C4-2B (cell line): ENCODE measurements at regions not wholly inside any gene's neighbourhood (a gene's known extent, or its start where the extent isn't known, plus 50 kb on each side); places are given as distances from the start of the nearest gene placed in this dataset.

Experiments used
- ZFX ChIP-seq: fragments of 450-650 bp; IDR thresholded peaks from 2 replicates; pipeline ENCODE4 v1.6.1; 2017
- TF ChIP-seq, protein P1 (sequence below): fragments of 450-650 bp; conservative IDR thresholded peaks from 2 replicates; pipeline ENCODE4 v1.5.1; 2017; ENCODE audit warnings: mild to moderate bottlenecking

DNA sequence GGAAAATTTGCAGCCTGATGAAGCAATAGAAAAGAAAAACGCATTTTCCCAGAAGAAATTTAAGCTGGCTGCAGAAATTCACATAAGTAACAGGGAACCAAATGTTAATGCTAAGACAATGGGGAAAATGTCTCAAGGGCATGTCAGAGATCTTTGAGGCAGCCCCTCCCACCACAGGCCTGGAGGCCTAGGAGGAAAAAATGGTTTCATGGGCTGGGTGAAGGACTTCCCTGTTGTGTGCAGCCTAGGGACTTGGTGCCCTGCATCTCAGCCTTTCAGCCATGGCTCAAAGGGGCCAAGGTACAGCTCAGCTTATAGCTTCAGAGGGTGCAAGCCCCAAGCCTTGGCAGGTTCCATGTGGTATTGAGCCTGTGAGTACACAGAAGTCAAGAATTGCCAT, 476.1 kb upstream of the DPP6 start:
- no peak for TF ChIP-seq ZFX
- TF ChIP-seq, protein P1, sequence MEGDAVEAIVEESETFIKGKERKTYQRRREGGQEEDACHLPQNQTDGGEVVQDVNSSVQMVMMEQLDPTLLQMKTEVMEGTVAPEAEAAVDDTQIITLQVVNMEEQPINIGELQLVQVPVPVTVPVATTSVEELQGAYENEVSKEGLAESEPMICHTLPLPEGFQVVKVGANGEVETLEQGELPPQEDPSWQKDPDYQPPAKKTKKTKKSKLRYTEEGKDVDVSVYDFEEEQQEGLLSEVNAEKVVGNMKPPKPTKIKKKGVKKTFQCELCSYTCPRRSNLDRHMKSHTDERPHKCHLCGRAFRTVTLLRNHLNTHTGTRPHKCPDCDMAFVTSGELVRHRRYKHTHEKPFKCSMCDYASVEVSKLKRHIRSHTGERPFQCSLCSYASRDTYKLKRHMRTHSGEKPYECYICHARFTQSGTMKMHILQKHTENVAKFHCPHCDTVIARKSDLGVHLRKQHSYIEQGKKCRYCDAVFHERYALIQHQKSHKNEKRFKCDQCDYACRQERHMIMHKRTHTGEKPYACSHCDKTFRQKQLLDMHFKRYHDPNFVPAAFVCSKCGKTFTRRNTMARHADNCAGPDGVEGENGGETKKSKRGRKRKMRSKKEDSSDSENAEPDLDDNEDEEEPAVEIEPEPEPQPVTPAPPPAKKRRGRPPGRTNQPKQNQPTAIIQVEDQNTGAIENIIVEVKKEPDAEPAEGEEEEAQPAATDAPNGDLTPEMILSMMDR = no peak
